ENCODE measurements at regions not wholly inside any gene's neighbourhood (a gene's known extent, or its start where the extent isn't known, plus 50 kb on each side); places are given as distances from the start of the nearest gene placed in this dataset.
"Not testable (repeated sequence)": the region's sequence is repeated elsewhere in the genome, so short reads cannot be mapped to it uniquely, and the experiment has no call there.

- TF ChIP-seq CTCF (conservative IDR thresholded peaks at IDR 0.05; ENCODE audit: low read depth, low read length); EZH2 (IDR thresholded peaks at IDR 0.05; ENCODE audit: low read length, unreplicated experiment): not testable (repeated sequence)
Observed at GRCh38 chr18:14262786-14263185, 130.6 kb upstream of the ZNF519 start.
